Prostate gland (tissue), 2 donors: ENCODE measurements at regions not wholly inside any gene's neighbourhood (a gene's known extent, or its start where the extent isn't known, plus 50 kb on each side); places are given as distances from the start of the nearest gene placed in this dataset.

ENCODE experiments used
- DNase-seq: peaks from one replicate; pipeline ENCODE4 v3.0.0-alpha.2; 2019; ENCODE audit warnings: low spot score
- H3K27ac ChIP-seq, 2 donors: fragments of 200-600 bp; sonication (generic); 2 replicates each; pipeline ENCODE4 v1.5.1; 2017 to 2019
- H3K27me3 ChIP-seq: fragments of 200-600 bp; sonication (generic); replicated peaks from 2 replicates; pipeline ENCODE4 v1.5.1; 2019; ENCODE audit not compliant: insufficient read depth
- H3K36me3 ChIP-seq, 2 donors: fragments of 200-600 bp; sonication (generic); 1 replicate in 1 of 2; 2 replicates in 1 of 2; pipeline versions ENCODE4 v1.5.1 to v1.8.1; 2017 to 2019
- H3K4me1 ChIP-seq: fragments of 200-600 bp; sonication (generic); replicated peaks from 2 replicates; pipeline ENCODE4 v1.5.1; 2019
- H3K4me3 ChIP-seq, 2 donors: fragments of 200-600 bp; sonication (generic); 2 replicates each; pipeline ENCODE4 v1.5.1; 2017 to 2019
- H3K9me3 ChIP-seq: fragments of 200-600 bp; sonication (generic); 2 replicates; pipeline ENCODE4 v1.5.1; 2017
- POLR2A ChIP-seq: fragments of 450-650 bp; IDR thresholded peaks from one replicate; pipeline ENCODE4 v1.6.1; 2016; ENCODE audit warnings: antibody characterized with exemption, mild to moderate bottlenecking
- POLR2AphosphoS5 ChIP-seq: sonication (generic); formaldehyde crosslinking; IDR thresholded peaks from one replicate; pipeline ENCODE4 v1.6.1; 2017; ENCODE audit warnings: antibody characterized with exemption
- WGBS: methylation state at CpG from one replicate; pipeline ENCODE4 v1.1.5; 2018; 5-methylcytosine and 5-hydroxymethylcytosine counted together
- intact Hi-C: fragments of 100-400 bp; cut with DNase I; formaldehyde crosslinking; loops from one replicate; pipeline ENCODE4 v1.14.2; 2022
- TF ChIP-seq, protein P1 (sequence below), 4 experiments: fragments of 200-600 bp in 2 of 4; fragments of 450-650 bp in 2 of 4; sonication (generic) in 2 of 4; IDR thresholded peaks; 1 replicate in 3 of 4; 2 replicates in 1 of 4; pipeline ENCODE4 v1.5.1; 2016 to 2019; ENCODE audit warnings: antibody characterized with exemption in 4 of 4, mild to moderate bottlenecking in 2 of 4, moderate library complexity in 2 of 4

GRCh38 chr5:60162441-60162840 is 268.9 kb upstream of the PDE4D start:
- DNase-seq = no peak
- Histone ChIP-seq H3K4me3 (no peak overlapping the region), H3K27me3 (no peaks in the 10 kb centered on the region), H3K27ac (no peak overlapping the region), H3K9me3 (no peaks in the 10 kb centered on the region), H3K36me3 (no peaks in the 10 kb centered on the region), H3K4me1 (no peaks in the 10 kb centered on the region)
- TF ChIP-seq, protein P1, sequence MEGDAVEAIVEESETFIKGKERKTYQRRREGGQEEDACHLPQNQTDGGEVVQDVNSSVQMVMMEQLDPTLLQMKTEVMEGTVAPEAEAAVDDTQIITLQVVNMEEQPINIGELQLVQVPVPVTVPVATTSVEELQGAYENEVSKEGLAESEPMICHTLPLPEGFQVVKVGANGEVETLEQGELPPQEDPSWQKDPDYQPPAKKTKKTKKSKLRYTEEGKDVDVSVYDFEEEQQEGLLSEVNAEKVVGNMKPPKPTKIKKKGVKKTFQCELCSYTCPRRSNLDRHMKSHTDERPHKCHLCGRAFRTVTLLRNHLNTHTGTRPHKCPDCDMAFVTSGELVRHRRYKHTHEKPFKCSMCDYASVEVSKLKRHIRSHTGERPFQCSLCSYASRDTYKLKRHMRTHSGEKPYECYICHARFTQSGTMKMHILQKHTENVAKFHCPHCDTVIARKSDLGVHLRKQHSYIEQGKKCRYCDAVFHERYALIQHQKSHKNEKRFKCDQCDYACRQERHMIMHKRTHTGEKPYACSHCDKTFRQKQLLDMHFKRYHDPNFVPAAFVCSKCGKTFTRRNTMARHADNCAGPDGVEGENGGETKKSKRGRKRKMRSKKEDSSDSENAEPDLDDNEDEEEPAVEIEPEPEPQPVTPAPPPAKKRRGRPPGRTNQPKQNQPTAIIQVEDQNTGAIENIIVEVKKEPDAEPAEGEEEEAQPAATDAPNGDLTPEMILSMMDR (IDR thresholded peaks at IDR 0.05) = no peak
- TF ChIP-seq POLR2AphosphoS5 (no peak), POLR2A (no peak)
- intact Hi-C loops = no loop called here
- 93% methylated on average over 1 of the region's 1 CpG for WGBS

- DNase-seq = no peak
- no peaks in the 10 kb centered on the region for H3K36me3 ChIP-seq
- 63% methylated on average over 3 of the region's 3 CpGs for WGBS
- no peak overlapping the region for H3K27ac ChIP-seq
- no peaks in the 10 kb centered on the region for H3K4me1 ChIP-seq
- no peaks in the 10 kb centered on the region for H3K9me3 ChIP-seq
- no peak for TF ChIP-seq POLR2A
- TF ChIP-seq, protein P1 (IDR thresholded peaks at IDR 0.05) = peak in 1 of 4 experiments; percentile 27
- TF ChIP-seq POLR2AphosphoS5 = no peak
- intact Hi-C loops = no loop called here
- no peak overlapping the region for H3K4me3 ChIP-seq
- no peaks in the 10 kb centered on the region for H3K27me3 ChIP-seq
These were observed 267.9 kb upstream of the PDE4D start for GRCh38 chr5:60161340-60161934.

DNA sequence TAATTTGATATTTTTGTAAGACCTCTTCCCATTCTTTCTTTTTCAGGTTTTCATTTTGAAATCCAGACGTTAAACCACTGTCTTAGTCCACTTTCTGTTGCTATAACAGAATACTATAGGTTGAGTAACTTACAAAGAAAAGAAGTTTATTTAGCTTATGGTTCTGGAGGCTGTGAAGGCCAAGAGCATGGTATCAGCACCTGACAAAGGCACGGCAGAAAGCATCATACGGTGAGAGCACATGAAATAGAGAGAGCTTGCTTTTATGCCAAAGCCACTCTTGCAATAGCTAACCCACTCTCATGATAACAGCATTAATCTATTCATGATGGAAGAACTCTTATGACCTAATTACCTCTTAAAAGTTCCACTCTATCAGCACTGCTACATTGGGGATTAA is 255.6 kb upstream of the PDE4D start:
- TF ChIP-seq, protein P1 (IDR thresholded peaks at IDR 0.05) = no peak
- TF ChIP-seq POLR2A (no peak), POLR2AphosphoS5 (no peak)
- Histone ChIP-seq H3K4me1 (no peaks in the 10 kb centered on the region), H3K36me3 (no peaks in the 10 kb centered on the region), H3K27ac (no peak overlapping the region), H3K27me3 (no peaks in the 10 kb centered on the region), H3K9me3 (no peaks in the 10 kb centered on the region), H3K4me3 (no peak overlapping the region)
- no peak for DNase-seq
- intact Hi-C loops = no loop called here
- WGBS = 63% methylated on average over 3 of the region's 3 CpGs

- H3K27ac ChIP-seq = no peak overlapping the region
- H3K4me3 ChIP-seq = no peak overlapping the region
- TF ChIP-seq POLR2A (no peak), POLR2AphosphoS5 (no peak)
- TF ChIP-seq, protein P1 (IDR thresholded peaks at IDR 0.05) = no peak
- 95% methylated on average over 1 of the region's 1 CpG for whole genome bisulfite sequencing
- H3K4me1 ChIP-seq = no peaks in the 10 kb centered on the region
- intact Hi-C loops = no loop called here
- no peak for DNase-seq
- H3K36me3 ChIP-seq = no peaks in the 10 kb centered on the region
- no peaks in the 10 kb centered on the region for H3K27me3 ChIP-seq
- no peaks in the 10 kb centered on the region for H3K9me3 ChIP-seq
These were observed 254.8 kb upstream of the PDE4D start for GRCh38 chr5:60148366-60148765.

GRCh38 chr5:60147791-60148190 is 254.3 kb upstream of the PDE4D start:
- Histone ChIP-seq H3K9me3 (no peaks in the 10 kb centered on the region), H3K4me3 (no peak overlapping the region), H3K27ac (no peak overlapping the region), H3K36me3 (no peaks in the 10 kb centered on the region), H3K27me3 (no peaks in the 10 kb centered on the region), H3K4me1 (no peaks in the 10 kb centered on the region)
- intact Hi-C loops = no loop called here
- no peak for DNase-seq
- TF ChIP-seq, protein P1 (IDR thresholded peaks at IDR 0.05) = no peak
- TF ChIP-seq POLR2A (no peak), POLR2AphosphoS5 (no peak)
